ENCODE measurements at regions not wholly inside any gene's neighbourhood (a gene's known extent, or its start where the extent isn't known, plus 50 kb on each side); places are given as distances from the start of the nearest gene placed in this dataset.

DNA sequence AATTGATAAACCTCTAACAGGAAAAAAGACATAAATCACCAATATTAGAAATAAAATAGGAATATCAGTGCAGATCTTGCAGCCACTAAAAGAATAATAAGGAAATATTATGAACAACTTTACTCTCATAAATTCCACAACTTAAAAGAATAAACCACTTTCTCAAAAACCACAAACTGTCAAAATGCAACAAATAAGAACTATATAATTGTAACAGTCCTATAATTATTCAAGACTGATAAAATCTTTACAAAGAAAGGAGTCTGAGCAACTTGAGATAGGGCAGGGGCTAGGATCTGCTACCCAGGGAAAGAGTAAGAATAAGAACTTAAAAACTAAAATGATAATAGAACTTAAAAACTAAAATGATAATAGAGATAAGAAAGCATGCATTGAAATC lies 169.5 kb upstream of the GDF10 start:
- intact Hi-C loops (cut with DNase I) = no loop called here
- no peaks in the 10 kb centered on the region for H3K27me3 ChIP-seq
- H3K27ac ChIP-seq = no peak overlapping the region
- H3K36me3 ChIP-seq (replicated peaks in 1 of 2) = no peaks in the 10 kb centered on the region
- no peak for DNase-seq
- no peaks in the 10 kb centered on the region for H3K4me1 ChIP-seq (replicated peaks in 1 of 2)
- TF ChIP-seq, protein P1, sequence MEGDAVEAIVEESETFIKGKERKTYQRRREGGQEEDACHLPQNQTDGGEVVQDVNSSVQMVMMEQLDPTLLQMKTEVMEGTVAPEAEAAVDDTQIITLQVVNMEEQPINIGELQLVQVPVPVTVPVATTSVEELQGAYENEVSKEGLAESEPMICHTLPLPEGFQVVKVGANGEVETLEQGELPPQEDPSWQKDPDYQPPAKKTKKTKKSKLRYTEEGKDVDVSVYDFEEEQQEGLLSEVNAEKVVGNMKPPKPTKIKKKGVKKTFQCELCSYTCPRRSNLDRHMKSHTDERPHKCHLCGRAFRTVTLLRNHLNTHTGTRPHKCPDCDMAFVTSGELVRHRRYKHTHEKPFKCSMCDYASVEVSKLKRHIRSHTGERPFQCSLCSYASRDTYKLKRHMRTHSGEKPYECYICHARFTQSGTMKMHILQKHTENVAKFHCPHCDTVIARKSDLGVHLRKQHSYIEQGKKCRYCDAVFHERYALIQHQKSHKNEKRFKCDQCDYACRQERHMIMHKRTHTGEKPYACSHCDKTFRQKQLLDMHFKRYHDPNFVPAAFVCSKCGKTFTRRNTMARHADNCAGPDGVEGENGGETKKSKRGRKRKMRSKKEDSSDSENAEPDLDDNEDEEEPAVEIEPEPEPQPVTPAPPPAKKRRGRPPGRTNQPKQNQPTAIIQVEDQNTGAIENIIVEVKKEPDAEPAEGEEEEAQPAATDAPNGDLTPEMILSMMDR (IDR thresholded peaks at IDR 0.05) = no peak
- TF ChIP-seq POLR2A (IDR thresholded peaks at IDR 0.05) = no peak
- H3K4me3 ChIP-seq = no peak overlapping the region
- H3K9me3 ChIP-seq (replicated peaks in 1 of 3) = peaks cover 0 to 18% (median 0%) of the 10 kb centered on the region in 3 donors

DNA sequence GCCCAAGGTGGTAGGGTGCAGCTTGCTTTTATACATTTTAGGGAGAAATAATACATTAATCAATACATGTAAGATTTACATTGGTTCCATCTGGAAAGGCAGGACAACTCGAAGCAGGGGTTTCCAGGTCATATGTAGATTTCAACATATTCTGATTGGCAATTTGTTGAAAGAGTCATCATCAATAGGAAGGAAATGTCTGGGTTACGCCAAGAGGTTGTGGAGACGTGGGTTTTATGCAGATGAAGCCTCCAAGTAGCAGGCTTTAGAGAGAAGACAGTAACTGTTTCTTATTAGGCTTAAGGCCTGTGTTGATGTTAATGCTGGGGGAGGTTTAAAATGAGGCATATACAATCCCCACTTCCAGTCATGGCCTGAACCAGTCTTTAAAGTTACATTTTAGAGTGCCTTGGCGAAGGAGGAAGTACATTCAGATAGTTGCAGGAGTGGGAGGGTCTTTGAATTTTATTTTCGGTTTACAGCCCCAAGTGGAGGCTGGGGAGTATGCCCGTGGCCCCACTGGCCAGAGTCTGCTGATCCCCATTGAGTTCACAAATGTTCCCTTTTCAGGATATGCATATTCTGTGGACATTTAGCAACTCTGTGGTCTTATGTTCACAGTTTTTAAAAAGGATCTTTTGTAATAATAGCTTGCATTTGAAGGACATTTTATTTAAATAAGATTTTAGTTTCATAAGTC lies 166.0 kb upstream of the GDF10 start:
- DNase-seq = peak in 1 of 7 donors; percentile 7
- no peak overlapping the region for H3K4me3 ChIP-seq
- no peak for TF ChIP-seq POLR2A (IDR thresholded peaks at IDR 0.05)
- WGBS, 4 donors = 69 to 84% (median 76%) methylated on average over 6 of the region's 6 CpGs
- H3K4me1 ChIP-seq (replicated peaks in 1 of 2) = no peaks in the 10 kb centered on the region
- H3K27me3 ChIP-seq = no peaks in the 10 kb centered on the region
- intact Hi-C loops (cut with DNase I) = no loop called here
- no peaks in the 10 kb centered on the region for H3K36me3 ChIP-seq (replicated peaks in 1 of 2)
- H3K27ac ChIP-seq = no peak overlapping the region
- H3K9me3 ChIP-seq (replicated peaks in 1 of 3) = peaks cover 0 to 10% (median 0%) of the 10 kb centered on the region in 3 donors

DNA sequence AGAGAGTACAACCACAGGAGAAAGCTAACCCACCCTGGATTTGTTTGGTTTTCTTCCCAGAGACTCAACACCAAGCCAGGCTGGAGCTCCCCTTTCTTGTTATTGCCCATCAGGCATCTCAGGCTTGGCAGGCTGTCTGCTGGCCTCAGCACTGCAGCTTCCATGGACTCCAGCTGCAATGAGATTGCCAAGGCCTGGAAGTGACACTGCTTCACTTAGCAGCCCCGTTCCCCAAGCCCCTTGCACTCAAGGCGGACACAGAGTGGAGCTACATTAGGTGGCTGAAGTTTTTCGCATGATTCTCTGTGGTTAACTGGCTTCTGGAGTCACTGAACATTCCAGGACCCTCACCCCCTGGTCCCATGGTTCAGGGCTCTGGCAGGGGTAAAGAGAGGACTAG lies 163.1 kb upstream of the GDF10 start:
- 84 to 100% (median 91%) methylated on average over 3 of the region's 3 CpGs for WGBS, 4 donors
- H3K36me3 ChIP-seq (replicated peaks in 1 of 2) = no peaks in the 10 kb centered on the region
- no peaks in the 10 kb centered on the region for H3K27me3 ChIP-seq
- H3K4me1 ChIP-seq (replicated peaks in 1 of 2) = no peaks in the 10 kb centered on the region
- H3K27ac ChIP-seq = no peak overlapping the region
- no peak for DNase-seq
- intact Hi-C loops (cut with DNase I) = no loop called here
- no peak overlapping the region for H3K4me3 ChIP-seq
- H3K9me3 ChIP-seq (replicated peaks in 1 of 3) = no peaks in the 10 kb centered on the region
- TF ChIP-seq, protein P1 (IDR thresholded peaks at IDR 0.05) = no peak
- TF ChIP-seq POLR2A (IDR thresholded peaks at IDR 0.05) = no peak

DNA sequence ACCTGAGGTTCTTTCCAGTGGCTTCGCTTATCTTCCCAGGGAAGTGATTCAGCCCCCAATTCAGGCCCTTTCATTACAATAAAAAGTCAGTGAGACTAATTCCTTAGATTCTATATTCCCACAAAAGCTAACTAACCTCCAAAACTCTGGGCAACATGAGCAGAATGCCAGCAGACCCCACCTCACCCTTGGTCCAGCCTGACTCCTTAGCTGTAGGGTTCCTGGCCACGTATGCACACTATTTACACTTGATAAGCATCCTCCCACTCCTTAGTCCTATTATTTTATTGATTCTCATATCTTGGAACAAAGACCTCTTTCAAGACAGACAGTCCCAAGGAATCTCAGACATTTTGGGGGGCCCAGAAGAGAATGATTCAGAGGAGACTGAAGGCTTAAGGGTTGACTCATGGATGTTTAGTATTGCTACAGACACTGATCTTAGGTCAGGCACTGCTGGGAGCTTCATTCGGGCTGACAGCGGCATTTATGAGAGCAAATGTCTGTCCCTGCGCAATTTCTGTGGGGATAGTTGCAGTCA lies 162.6 kb upstream of the GDF10 start:
- 84 to 93% (median 87%) methylated on average over 5 of the region's 5 CpGs for WGBS, 4 donors
- no peaks in the 10 kb centered on the region for H3K36me3 ChIP-seq (replicated peaks in 1 of 2)
- H3K27ac ChIP-seq = no peak overlapping the region
- no peaks in the 10 kb centered on the region for H3K9me3 ChIP-seq (replicated peaks in 1 of 3)
- TF ChIP-seq, protein P1 (IDR thresholded peaks at IDR 0.05) = no peak
- TF ChIP-seq POLR2A (IDR thresholded peaks at IDR 0.05) = no peak
- no peak overlapping the region for H3K4me3 ChIP-seq
- intact Hi-C loops (cut with DNase I) = no loop called here
- DNase-seq = no peak
- no peaks in the 10 kb centered on the region for H3K27me3 ChIP-seq
- no peaks in the 10 kb centered on the region for H3K4me1 ChIP-seq (replicated peaks in 1 of 2)

DNA sequence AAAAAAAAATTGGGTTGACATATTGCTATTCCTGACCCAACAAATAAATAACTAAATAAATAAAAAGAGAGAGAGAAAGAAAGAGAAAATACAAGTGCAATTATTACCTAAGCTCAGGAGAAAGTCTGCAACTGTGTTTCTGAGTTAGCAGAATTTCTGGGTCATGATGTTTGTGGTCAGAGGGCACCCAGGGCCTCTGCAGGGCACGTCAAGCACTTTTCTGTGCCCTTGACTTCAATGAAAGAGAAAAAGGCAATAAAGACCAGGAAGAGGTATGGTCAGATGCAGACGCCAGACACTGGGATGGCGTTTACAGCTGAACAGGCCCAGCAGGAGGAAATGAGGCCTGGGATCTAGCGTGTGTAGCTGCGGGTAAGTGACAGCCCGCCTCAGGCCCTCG lies 160.9 kb upstream of the GDF10 start:
- no peak overlapping the region for H3K4me3 ChIP-seq
- H3K27ac ChIP-seq = no peak overlapping the region
- intact Hi-C loops (cut with DNase I) = no loop called here
- H3K27me3 ChIP-seq = no peaks in the 10 kb centered on the region
- no peaks in the 10 kb centered on the region for H3K36me3 ChIP-seq (replicated peaks in 1 of 2)
- no peak for DNase-seq
- H3K4me1 ChIP-seq (replicated peaks in 1 of 2) = no peaks in the 10 kb centered on the region
- H3K9me3 ChIP-seq (replicated peaks in 1 of 3) = no peaks in the 10 kb centered on the region
- TF ChIP-seq, protein P1 (IDR thresholded peaks at IDR 0.05) = no peak
- TF ChIP-seq POLR2A (IDR thresholded peaks at IDR 0.05) = no peak
- WGBS, 4 donors = 81 to 86% (median 85%) methylated on average over 7 of the region's 7 CpGs
